HG02938 (cell line): ENCODE measurements at regions not wholly inside any gene's neighbourhood (a gene's known extent, or its start where the extent isn't known, plus 50 kb on each side); places are given as distances from the start of the nearest gene placed in this dataset.
A peak's percentile ranks its signal among the peaks of the same experiment; 100 is the strongest.

Experiments
- ATAC-seq: cut with Tn5 transposase; IDR thresholded peaks from one replicate; pipeline ENCODE4 v1.9.1; 2021; ENCODE audit warnings: mild to moderate bottlenecking, moderate library complexity; ENCODE audit not compliant: unreplicated experiment

DNA sequence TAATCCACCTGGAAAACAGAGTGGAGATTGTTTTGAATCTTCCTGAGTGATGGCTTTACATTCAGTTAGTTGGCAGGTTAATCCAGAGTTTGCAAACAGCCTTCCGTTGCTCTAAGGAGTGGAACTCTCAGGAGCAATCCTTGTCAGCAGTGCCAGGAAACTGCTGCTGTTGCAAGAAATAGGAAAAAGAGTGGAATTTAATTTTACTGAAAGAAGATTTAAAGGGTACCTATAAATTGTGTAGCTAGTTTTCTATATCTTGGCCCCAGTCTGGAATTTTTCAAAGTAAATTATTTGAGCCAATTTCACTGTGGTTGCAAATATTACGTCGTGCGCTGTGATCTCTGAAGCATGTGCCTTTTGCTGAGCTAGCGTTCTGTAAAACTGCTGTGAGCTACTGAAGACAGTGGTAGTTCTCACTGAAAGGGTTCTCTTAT lies 55.5 kb upstream of the SLC5A12 start:
- no peak for ATAC-seq

DNA sequence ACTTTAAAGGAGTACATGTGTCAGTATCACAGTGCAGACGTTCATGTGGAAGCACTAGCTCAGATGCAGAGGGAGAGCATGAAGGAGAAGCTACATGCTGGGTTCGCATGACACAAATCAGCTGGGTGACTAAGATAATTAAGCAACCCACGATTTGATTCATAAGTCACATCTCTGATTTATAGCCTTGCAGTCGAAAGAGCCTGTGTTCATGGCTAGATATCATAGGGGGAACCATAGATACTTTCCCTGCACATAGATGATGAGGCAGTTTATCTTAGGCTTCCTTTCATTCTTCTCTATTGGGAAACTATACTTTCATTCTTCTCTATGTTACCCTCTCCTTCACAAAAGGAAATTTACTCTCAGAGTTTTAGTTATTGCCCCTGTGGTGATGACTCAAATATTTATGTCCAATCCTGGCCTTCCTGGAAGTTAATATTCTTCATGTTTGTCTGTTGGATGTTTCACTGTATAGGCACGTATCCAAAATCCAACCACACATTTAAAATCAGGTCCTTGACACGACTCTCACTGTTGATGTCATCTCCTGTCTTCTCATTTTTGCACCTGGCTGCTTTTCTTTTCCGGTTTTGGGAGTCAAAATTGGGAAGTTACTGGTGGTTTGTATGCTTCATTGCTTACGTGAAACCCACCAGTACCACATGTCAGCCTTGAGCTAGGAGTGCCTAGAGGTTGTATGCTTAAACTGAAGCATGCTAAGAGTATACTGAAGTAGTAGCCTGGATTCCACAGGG lies 56.3 kb upstream of the SLC5A12 start:
- ATAC-seq: no peak

DNA sequence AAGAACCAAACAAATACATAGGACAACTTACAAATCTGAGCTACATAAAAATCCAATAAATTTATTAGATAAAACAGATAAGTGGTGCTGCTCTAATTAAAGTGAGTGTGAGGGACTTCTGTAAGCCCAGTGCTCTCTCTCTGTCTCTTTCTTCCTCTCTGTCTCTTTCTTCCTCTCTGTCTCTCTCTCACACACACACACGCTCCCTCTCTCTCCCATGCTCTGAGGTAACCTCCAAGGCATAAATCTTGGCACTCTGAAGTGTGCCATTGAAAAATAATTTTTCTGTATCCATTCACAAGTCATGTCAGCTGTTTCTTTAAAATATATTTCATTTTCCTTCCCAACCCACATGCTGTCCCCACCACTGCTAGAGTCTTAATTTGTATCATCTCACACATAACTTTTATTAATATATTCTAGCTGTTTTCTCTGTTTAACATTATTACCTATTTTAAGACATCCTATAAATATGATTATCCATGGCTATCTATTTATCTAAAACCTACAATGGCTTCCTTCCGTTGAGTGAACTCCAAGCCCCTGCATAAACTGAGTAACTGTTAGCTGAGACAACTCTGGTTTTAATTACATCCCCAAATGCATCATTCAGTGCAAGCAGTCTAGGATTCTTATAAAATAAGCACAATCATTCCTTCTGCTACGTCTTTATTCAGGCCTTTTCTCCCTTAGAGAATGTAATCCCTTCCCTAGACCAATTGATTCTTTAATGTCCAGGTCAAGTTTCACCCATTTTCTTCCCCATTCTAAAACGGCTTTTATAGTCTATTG lies 57.4 kb upstream of the SLC5A12 start:
- no peak for ATAC-seq

DNA sequence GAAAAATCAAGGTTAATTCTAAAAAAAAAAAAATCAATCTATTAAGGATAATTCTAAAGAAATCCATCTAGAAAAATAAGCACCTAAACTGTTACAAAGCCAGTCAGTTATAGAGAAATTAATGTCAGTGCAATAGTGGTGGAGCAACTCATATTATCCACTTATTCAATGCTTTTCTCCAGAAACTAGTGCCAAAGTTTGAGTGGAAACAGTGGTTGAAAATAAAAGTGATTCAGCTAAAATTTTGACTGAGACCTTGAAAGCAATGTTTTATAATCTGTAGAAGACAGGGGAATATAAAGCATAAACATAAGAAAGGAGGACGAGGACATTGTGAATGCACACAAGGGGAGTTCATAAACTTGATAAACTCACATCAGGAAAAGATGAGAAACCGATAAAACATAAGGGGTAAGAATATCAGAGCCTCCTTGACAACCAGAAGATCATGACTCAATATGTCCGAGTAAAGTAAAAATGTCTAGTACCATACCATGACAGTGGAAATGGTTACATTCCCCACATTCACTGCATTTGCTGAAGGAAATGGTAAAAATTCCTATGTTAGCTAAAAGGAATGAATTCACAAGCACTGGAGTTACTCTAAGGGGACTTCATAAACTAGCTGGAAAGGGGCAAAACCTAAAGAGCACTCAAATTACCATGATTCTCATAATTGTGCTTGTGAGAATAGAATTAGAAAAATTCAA lies 58.7 kb upstream of the SLC5A12 start:
- ATAC-seq: no peak

DNA sequence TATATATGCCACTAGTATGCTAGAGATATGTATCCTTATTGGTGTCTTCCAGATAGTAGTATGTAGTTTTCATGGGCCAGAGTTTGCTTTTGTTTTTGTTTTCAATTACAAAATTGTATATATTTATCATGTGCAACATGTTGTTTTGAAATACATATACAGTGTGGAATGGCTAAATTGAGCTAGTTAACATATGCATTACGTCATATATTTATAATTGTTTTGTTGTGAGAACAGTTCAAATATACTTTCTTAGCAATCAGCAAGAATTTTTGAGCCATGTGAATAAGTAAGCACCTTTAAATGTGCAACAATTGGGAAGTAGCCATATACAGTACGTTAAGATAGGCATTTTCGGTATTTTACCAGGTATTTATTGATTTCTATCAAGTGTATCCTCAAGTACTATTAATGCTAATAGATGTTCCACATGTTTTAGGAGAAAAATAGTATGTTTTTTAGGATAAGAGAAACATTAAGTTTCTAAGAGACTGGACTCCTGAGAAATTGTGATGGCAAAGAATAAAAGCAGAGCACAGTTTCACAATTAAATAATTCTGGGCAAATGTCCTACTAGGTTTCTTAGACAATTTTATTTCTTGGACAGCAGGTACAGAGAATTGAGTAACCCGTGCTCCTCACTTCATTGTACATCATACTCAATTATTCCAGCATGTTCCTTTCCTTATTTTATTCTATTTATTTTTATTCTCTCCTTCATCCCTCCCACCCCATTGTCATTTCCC lies 60.5 kb upstream of the SLC5A12 start:
- no peak for ATAC-seq

DNA sequence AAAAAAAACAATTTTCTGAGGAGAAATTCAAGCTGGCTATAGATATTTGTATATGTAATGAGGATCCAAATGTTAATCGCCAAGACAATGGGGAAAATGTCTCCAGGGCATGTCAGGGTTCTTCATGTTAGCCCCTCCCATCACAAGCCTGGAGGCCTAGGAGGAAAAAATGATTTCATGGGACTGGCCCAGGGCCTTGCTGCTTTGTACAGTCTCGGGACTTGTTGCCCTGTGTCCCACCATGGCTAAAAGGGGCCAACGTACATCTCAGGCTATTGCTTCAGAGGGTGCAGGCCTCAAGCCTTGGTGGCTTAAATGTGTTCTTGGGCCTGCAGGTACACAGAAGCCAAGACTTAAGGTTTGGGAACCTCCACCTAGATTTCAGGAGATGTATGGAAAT lies 62.1 kb upstream of the SLC5A12 start:
- ATAC-seq: no peak

DNA sequence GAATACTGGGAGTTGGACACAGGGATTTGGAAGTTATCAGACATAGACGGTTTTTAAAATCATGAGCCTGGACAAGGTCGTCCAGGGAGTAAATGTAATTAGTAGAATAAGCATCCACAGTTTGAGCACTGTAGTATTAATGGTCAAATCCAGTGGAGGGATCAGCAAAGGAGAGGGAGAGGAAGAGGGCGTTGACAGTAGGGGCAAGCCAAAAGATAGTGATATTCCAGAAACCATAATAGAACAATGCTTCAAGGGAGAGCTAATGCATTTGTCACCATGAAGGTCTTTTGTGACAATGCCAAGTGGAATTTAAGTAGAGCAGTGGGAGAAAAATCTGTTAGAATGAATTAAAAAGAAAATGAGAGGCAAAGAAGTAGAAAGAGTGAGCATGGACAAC lies 68.9 kb upstream of the SLC5A12 start:
- no peak for ATAC-seq

DNA sequence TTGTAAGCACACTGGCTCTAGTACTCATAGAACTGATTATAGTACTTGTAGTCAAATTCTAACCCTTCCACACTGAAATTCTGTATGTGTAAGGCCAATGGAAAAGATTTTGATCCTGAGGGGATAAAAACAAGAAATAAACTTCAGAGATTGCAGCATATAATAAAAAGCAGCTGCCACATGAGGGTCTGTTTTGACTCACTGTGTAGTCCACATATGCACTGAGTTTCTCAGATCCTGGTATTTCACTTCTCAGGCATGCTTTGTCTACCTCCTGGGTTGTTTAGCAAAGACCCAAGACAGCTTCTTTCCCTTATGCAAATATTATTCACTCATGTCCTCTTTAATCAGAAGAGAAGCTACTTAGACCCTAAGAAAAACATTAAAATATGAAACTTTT lies 71.1 kb upstream of the SLC5A12 start:
- ATAC-seq: no peak

DNA sequence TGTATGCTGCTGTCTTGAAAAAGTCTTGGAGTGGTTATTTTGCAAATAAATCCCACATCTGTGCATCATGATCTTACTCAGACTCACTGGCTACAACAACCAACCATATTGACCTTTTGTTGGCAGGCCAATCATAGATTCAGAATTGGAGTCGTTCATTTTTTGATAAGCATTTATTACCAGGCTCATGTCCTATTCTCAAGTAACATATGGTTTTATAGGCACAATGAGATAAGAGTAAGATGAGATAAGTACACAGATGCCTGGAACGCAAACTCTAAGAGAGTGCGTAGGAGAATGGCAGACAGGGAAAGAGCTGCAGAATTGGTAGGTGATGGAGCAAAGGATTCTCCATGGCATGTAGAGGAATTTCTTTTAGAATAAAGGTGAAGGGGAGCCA lies 71.6 kb upstream of the SLC5A12 start:
- no peak for ATAC-seq

DNA sequence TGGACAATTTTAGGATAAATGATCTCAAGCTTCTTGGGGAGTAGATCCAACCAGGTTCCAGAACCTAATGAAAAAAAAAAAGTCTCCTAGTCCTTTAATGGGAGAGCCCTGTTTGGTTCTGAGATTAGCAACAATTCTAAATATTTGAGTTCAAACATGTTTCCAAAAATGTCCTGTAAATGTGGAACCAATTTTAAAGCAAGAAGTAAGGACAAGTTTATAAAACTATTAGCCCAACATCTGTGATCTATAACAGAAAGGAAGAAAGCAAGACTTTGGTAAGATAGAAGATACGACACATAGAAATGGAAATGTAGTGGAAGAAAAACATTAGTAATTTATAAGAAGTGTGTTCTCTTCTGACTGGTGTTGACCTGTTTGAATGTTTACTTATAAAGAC lies 79.7 kb upstream of the SLC5A12 start:
- ATAC-seq: no peak

DNA sequence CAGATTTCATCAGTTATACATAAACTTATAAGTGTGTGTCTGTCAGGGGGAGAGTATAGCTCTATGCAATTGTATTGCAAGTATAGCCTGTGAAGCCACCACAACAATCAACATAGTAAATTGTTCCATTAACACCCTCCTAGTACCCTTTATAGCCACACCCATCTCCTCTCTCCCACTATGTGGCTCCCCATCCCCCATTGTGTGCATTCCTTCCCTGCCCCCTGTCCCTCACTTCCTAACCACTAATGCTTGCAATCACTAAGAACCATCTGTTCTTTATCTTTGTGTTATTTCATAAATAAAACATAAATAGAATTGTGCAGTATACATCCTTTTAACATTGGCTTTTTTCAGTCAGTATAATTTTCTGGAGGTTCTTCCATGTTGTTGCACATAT lies 83.1 kb upstream of the SLC5A12 start:
- ATAC-seq: no peak

DNA sequence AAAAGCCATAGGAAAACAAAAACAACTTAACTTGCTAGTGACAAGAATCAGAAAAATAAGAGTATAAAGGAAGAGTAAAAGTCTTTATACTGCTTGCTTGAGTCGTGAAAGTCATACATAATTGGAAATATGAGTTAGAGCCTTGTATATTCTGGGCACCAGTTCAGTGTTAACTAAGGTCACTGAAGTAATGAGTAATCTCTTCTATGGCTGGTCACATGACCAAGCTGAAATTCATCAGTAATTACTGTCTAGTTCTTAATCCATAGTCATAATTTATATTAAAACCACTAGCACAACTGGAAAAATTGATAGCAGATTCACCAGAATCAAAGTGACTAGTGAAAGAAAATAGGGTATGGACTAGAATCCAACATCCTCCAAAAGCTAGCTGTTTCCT lies 84.4 kb upstream of the SLC5A12 start:
- no peak for ATAC-seq

DNA sequence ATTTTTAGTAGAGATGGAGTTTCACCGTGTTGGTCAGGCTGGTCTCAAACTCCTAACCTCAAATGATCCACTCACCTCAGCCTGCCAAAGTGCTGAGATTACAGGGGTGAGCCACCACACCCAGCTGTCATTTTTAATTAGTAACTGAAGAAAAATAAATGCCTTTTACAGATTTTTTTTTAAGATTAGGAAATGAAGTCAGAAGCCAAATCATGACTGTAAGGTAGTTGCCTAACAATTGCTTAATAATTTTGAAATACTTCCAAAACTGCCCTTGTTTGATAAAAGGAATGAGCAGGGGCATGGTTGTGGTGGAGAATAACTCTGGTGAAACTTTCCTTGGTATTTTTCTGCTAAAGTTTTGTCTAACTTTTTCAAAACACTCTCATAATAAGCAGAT lies 98.9 kb upstream of the SLC5A12 start:
- ATAC-seq: no peak

DNA sequence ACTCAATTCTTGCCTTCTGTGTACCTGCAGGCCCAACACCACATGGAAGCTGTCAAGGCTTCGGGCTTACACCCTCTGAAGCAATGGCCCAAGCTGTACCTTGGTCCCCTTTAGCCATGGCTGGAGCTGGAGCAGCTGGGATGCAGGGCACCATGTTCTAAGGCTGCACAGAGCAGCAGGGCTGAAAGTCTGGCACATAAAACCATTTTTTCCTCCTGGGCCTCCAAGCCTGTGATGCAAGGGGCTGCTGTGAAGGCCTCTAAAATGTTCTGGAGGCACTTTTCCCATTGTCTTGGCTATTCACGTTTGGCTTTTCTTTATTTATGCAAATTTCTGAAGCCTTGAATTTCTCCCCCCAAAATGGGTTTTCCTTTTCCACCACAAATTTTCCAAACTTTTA lies 102.1 kb upstream of the SLC5A12 start:
- ATAC-seq: no peak

DNA sequence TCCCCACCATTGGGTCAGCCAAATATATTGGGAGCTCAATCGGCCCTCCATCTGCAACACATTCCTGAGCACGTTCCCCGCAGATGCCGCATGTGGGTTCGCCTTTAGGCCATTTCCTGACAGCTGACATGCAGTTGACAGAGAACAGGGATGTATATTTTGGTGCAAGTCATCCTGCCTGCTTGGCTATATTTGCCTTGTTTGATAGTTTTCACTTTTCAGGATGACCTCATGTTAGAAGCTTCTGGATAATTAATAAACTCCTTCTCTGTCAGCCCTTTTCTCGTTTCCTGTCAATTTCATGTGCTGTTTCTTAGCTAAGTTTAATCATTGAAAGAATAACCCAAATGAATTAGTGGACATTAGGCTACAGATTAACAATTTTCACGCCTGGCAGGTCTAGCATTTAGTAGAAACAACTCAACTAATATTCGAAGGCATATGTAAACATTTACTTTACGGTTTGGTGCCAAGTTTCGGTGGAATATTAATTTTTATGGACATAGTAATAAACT lies 105.8 kb upstream of the SLC5A12 start:
- no peak for ATAC-seq

DNA sequence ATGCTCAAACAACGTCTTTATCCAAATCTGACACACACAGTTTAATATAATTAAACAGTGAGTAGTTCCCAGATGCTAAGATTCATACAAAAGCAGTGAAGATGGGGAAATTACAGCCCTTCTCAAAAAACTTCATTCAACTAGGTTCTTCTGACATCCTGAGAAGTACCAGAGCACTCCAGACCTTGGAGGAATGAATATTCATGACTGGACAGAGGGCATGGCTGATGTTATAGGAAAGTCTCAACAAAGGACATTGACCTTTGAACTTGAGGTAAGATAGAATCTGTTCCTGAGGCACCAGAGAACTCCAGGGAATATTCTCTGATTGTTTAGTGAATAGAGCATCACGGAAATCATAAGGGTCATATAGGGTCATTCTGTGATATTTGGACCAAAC lies 106.4 kb upstream of the SLC5A12 start:
- no peak for ATAC-seq

DNA sequence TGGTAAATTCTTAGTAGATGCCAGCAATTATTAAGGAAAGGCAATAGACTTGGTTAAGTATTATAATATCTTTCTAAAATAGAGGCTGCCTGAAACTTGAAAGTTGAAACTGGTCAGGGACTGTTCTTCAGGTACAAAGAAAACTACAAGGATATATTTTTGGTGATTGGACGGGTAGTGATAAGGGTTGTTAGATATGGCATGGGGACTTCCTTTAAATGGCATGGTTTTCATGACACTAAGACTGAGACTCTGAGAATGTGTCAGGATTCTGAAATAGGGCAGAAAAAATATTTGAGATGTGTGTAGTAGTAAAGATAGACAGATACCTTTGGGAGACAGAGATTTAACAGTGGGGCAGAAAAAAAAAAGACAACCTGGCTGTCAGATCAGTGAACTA lies 108.4 kb upstream of the SLC5A12 start:
- ATAC-seq: peak; percentile 54

DNA sequence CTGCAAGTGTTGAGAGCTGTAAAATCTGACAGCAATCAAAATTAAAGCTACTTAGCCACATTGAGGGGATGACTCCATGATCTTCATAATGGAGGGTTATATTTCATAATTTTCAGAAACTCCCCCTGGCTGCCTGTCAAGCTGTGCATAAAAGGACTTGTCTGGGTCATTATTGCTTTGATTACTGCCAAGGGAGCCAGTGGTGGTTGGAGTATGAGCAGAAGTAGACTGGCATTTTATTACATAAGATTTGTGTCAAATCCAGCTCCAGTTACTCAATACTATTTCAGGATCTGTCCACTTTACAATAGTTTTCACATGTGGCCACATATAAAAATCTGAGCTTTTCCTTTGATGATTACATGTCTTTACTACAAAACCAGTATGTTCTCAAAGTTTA lies 108.9 kb upstream of the SLC5A12 start:
- no peak for ATAC-seq

DNA sequence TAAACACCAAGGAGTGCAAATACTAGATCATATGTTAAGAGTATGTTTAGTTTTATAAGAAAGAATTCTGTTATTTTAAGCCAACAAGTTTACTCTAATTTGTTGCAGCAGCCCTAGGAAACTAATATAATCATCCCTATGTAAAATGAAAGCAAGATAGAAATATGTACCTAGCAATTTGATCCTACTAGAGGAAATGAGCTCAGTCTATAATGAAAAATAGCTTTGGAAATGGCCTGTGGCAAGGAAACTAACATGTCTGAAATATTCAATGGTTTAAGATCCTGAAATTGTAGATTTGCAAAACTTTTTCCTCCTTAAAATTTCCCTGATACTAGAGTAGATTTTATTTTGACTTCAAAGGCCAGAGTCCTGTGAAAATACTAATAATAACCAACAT lies 112.7 kb upstream of the SLC5A12 start:
- no peak for ATAC-seq

DNA sequence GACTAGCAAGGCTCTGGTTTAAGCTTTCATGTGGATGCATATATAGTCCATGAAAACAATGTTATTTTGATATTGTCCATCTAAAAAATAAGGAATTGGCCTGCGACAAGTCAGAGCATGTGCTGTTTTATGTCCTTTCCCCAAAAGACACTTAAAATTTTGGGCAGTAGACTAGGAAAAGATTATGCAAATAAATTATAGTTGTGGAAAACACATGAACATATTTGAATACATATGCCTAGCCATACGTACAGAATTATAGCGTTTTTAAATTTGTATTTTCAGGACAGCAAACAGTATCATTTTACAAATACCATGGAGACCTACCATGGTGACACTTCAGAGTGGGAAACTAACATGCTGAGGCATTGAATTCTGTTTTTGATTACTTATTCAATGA lies 113.8 kb upstream of the SLC5A12 start:
- no peak for ATAC-seq

DNA sequence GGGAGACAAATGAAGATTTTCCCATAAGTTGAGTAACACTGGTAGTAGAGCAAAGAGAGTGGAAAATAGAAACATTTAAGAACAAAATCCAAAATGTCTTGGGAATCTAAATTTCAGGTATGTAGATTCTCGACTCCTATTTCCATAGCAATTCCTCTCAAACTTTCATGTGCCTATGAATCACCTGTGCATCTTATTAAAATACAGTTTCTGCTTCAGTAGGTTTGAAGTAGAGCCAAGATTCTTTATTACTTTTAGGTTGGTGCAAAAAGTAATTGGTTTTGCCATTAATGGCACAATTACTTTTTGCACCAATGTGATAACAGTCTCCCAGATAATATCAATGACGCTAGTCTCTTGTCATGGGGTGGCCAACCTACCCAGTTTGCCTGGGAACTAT lies 115.3 kb upstream of the SLC5A12 start:
- ATAC-seq: no peak
